Skin epidermis (tissue), 12 donors: ENCODE measurements at regions not wholly inside any gene's neighbourhood (a gene's known extent, or its start where the extent isn't known, plus 50 kb on each side); places are given as distances from the start of the nearest gene placed in this dataset.
"Not testable (repeated sequence)": the region's sequence is repeated elsewhere in the genome, so short reads cannot be mapped to it uniquely, and the experiment has no call there.

Experiments
- H3K27ac ChIP-seq, 21 experiments: fragments of 200-600 bp; sonication (generic) in 11 of 21; one replicate each; pipeline ENCODE4 v1.5.0; 2020; ENCODE audit warnings: mild to moderate bottlenecking in 3 of 21, inconsistent platforms in 2 of 21, moderate library complexity in 2 of 21
- H3K4me3 ChIP-seq, 7 experiments: fragments of 200-600 bp; sonication (generic) in 2 of 7; one replicate each; pipeline ENCODE4 v1.5.0; 2020; ENCODE audit warnings: inconsistent platforms in 2 of 7, mild to moderate bottlenecking in 2 of 7, moderate library complexity in 1 of 7

DNA sequence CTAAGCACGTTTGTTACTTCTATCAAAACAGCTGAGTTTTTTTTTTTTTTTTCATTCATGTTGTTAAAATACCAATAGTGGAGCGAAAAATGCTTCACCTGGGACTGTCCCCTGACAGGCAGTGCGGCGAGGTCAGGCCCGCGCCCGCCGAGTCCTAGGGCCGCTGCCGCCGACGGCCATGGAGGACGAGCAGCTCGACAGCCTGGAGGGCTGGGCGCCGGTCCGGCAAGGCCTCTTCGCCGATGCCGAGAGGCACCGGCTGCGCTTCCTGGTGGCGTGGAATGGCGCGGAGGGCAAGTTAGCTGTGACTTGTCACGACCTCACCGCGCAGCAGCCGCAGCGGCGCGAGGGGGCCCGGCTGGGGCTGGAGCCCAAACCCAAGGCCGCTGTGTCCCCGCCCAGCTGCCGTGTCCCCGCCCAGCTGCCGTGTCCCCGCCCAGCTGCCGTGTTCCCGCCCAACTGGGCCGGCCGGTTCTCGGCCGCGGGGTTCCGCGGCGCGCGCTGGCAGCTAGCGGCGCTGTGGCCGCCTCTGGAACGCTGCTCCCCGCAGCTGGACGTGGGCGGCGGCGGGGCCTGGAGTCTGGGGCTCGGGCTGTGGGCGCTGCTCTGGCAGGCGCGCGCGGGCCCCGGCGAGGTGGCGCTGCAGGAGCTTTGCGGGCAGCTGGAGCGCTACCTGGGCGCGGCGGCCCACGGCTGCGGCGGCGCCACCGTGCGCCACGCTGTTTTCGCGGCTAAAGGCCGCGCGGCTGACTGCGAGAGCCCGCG is 56.7 kb upstream of the GOLGA8R start:
- Histone ChIP-seq H3K4me3 (peak overlapping the region; percentile 40 to 61 (median 45)), H3K27ac (peak overlapping the region in 15 of 21 experiments; percentile 47 to 83 (median 75))

DNA sequence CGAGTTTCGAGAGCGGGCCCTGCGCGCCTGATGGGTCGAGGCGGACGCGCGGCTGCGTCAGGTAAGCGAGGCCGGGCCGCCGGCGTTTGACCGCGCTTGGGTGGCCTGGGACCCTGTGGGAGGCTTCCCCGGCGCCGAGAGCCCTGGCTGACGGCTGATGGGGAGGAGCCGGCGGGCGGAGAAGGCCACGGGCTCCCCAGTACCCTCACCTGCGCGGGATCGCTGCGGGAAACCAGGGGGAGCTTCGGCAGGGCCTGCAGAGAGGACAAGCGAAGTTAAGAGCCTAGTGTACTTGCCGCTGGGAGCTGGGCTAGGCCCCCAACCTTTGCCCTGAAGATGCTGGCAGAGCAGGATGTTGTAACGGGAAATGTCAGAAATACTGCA is 57.3 kb upstream of the GOLGA8R start:
- Histone ChIP-seq H3K4me3 (peak overlapping the region; percentile 40 to 61 (median 45)), H3K27ac (peak overlapping the region in 14 of 21 experiments; percentile 56 to 83 (median 75))

DNA sequence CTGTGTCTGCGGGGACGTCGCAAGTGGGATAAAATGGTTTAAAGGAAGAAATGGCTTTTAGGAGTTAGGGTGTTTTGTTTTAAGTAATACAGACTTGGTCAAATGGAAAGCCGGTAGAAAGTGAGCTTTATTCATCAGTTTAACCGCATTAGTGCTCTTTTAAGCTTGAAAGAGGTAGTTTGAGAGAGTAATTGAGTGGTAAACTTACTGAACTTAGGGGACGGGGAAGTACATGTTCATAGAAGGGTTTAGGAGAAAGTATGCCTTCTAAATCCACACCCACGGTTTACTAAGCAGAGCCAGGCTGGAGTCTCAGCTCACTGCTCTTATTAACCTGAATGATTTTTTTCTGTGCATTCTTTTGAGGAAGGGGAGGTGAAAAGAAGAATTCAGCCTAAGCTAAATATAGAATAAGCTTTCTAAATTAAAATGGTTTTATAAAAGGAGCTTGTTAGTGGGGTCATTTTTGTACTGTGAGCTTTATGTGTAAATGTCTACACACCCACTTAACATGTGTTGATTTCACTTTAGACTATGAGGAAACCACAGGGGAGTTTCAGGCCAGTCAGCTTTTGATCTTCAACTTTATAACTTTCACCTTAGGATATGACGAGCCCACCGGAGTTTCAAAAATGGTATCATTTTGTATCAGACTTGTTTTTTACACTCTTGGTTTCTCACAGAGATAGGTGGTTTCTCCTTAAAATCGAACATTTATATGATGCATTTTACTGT is 57.9 kb upstream of the GOLGA8R start:
- not testable (repeated sequence) for H3K27ac ChIP-seq

DNA sequence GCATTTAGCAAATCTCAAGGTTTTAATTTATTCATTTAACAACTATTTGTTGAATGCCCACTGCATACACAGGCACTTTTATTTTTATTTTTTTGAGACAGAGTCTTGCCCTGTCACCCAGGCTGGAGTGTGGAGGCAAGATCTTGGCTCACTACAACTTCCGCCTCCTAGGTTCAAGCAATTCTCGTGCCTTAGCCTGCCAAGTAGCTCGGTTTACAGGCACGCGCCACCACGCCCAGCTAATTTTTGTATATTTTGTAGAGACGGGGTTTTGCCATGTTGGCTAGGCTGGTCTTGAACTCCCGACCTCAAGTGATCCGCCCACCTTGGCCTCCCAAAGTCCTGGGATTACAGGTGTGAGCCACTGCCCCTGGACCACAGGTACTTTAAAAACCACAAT is 67.0 kb upstream of the GOLGA8Q start:
- not testable (repeated sequence) for H3K4me3 ChIP-seq, H3K27ac ChIP-seq

More for the DNA sequence above, 57.9 kb upstream of the GOLGA8R start:
- not testable (repeated sequence) for H3K4me3 ChIP-seq

GRCh38 chr15:30489237-30489636 is 62.6 kb upstream of the GOLGA8Q start:
- H3K27ac ChIP-seq, H3K4me3 ChIP-seq: not testable (repeated sequence)

GRCh38 chr15:30490334-30490733 is 61.5 kb upstream of the GOLGA8Q start:
- H3K27ac ChIP-seq, H3K4me3 ChIP-seq: not testable (repeated sequence)

GRCh38 chr15:30493947-30494346 is 57.9 kb upstream of the GOLGA8Q start:
- H3K4me3 ChIP-seq, H3K27ac ChIP-seq: not testable (repeated sequence)

DNA sequence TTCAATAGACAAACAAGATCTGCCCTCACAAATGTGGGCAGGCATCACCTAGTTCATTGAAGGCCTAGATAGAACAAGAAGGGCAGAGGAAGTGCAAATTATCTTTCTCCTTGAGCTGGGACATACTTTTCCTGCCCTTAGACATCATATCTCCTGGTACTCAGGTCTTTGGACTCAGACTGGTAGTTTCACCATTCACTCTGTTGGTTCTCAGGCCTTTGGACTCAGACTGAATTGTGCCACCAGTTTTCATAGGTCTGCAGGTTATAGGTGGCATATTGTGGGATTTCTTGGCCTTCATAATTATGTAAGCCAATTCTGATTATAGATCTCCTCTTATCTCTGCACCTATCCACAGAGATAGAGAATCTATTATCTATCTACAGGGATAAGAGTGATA is 54.6 kb upstream of the GOLGA8Q start:
- H3K4me3 ChIP-seq, H3K27ac ChIP-seq: not testable (repeated sequence)

GRCh38 chr15:30499233-30499632 is 52.6 kb upstream of the GOLGA8Q start:
- not testable (repeated sequence) for H3K27ac ChIP-seq

GRCh38 chr15:30500511-30500910 is 51.3 kb upstream of the GOLGA8Q start:
- H3K4me3 ChIP-seq, H3K27ac ChIP-seq: not testable (repeated sequence)

More at GRCh38 chr15:30499233-30499632, 52.6 kb upstream of the GOLGA8Q start:
- H3K4me3 ChIP-seq = not testable (repeated sequence)
